CD4-positive, alpha-beta T cell treated with Interleukin-10 for 1 hour (primary cell): ENCODE measurements at regions not wholly inside any gene's neighbourhood (a gene's known extent, or its start where the extent isn't known, plus 50 kb on each side); places are given as distances from the start of the nearest gene placed in this dataset.
A peak's percentile ranks its signal among the peaks of the same experiment; 100 is the strongest.

Experiments
- DNase-seq: peaks from one replicate; pipeline ENCODE4 v3.0.0-alpha.2; 2020

GRCh38 chr9:135412315-135413085, 67.1 kb upstream of the PPP1R26 start:
- peak; percentile 58 for DNase-seq

DNA sequence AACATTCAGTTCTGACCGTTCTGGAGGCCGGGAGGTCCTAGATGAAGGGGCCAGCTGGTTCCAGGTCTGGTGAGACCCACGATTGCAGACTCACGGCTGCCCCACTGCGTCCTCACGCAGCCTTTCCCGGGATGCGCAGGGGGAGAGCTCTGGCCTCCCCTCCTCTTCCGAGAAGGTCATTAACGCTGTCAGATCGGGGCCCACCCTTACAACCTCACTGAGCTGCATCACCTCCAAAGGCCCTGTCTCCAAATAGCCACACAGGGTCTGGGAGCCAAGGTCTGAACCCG, 66.6 kb upstream of the PPP1R26 start:
- no peak for DNase-seq

DNA sequence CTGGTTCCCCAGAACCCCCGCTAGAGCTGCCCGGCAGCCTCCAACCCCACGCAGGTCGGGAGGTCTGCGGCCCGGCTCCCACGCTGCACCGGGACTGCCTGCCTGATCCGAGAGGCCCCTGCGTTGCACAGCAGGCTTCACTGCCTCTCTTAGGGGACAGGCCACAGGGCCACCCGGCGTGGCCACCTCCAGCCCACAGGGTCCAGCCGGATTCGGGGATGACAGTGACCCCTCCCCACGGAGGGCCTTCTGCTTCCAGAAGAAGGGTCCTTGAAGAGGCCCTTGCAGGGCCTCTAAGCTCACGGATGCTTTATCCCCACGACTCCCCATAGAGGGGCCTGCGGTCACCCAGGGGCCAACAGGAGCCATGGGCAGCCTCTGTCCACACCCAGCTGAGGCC, 66.1 kb upstream of the PPP1R26 start:
- no peak for DNase-seq

GRCh38 chr9:135414293-135414692, 65.3 kb upstream of the PPP1R26 start:
- DNase-seq, result no peak

DNA sequence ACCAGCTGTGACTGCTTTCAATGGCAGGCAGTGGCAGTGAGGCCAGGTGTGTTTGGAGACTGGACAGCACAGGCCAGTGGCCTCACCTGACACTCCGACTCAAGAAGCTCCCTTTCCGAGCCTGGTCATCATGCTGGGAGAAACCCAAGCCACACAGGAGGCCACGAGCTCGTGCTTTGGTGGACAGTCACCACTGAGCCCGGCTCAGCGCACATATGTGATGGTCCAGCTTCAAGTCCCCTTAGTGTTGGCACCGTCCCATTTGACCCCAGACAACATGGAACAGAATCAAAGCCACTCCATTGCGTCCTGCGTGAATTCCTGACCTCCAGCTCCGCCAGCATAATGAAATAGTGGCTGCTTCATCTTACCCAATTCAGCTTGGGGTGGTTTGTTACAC, 64.0 kb upstream of the PPP1R26 start:
- no peak for DNase-seq

- no peak for DNase-seq
These were observed 62.8 kb upstream of the PPP1R26 start for GRCh38 chr9:135416664-135417290.

DNA sequence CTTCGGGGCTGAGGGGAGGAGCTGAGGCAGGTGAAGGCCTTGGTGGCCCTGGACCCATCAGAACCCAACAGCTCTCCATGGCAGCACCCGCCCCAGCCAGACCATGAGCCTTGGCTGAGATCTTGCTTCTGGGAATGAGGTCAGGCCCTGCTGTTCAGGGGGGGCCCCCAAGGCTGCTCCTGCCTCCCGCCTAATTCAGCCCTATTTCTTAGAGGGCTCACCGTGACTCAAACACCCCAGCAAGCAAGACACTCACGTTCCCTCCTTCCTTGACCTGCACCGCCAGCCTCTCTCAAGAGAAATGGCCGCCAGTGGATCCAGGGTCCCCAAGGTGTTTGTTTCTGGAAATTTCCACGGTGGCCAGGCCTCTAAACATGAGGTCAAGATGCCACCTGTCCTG, 61.4 kb upstream of the PPP1R26 start:
- no peak for DNase-seq

- no peak for DNase-seq
These were observed 60.5 kb upstream of the PPP1R26 start for GRCh38 chr9:135419106-135419505.

DNA sequence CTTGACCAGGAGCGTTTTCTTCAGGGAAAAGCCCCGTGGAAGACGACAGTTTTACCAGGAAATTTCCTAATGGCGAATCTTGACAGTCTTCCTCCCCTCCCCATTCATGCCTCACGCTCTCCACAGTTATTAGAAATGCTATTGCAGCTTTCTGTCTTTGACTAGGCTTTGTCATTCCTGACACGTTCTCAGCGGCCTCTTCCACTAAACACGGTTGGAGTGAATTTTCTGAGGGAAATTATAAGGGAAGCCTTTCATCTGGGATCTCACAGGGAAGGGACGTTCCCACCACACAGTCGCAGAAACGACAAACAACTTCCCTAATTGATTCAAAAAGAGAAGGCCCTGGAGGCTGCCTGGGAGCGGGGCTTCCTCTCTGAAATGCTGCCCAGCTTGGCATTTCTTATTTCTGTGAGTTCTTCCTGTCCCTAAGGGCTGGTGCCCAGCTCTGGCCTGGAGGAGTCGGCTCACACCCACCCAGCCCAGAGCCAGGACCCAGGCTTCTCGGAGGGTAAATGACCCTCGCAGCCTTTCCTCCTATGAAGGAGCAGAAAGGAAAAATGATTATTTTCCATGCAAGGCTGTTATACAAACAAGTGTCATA, 57.1 kb upstream of the PPP1R26 start:
- DNase-seq, result no peak

DNA sequence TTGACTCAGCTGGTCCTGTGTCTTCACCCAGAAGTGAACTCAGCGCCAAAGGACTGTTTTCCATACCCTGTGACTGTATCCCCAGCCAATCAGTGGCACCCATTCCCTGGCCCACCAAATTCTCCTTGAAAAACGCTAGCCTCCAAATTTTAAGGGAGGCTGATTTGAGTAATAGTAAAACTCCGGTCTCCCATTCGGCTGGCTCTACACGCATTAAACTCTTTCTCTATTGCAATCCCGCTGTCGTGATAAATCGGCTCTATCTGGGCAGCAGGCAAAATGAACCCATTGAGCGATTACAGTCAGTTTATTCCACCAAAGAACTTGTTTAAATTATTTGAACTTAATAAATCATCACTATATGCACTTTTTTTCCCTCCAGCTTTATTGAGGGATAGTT, 55.9 kb upstream of the PPP1R26 start:
- DNase-seq, result no peak
